NT2/D1 (cell line): ENCODE measurements at regions not wholly inside any gene's neighbourhood (a gene's known extent, or its start where the extent isn't known, plus 50 kb on each side); places are given as distances from the start of the nearest gene placed in this dataset.

ENCODE experiments used
- SUZ12 ChIP-seq: IDR thresholded peaks from 2 replicates; pipeline ENCODE4 v1.6.1; 2011; ENCODE audit not compliant: insufficient read length, insufficient read depth; ENCODE audit errors: extremely low read depth
- YY1 ChIP-seq: IDR thresholded peaks from 2 replicates; pipeline ENCODE4 v1.6.1; 2011; ENCODE audit not compliant: insufficient read length, insufficient read depth
- ZNF274 ChIP-seq: IDR thresholded peaks from 2 replicates; pipeline ENCODE4 v1.6.1; 2011; ENCODE audit warnings: mild to moderate bottlenecking, low read depth, low read length

DNA sequence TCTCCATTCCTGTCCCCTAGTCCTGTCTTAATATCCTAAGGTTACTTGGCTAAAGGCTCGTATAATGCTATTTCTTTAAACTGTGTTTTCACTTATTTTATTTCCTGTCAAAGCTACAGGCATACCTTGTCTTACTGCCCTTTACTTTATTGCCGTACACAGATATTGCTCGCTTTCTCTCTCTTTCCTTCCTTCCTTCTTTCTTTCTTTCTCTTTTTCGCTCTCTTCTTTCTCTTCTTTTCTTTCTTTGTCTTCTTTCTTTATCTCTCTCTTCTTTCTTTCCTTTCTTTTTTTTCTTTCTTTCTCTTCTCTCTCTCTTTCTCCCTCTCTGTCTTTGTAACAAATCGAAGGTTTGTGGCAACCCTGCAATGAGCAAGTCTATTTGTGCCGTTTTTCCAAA is 123.9 kb upstream of the ARHGAP5 start:
- TF ChIP-seq YY1 (no peak), ZNF274 (no peak), SUZ12 (no peak)
